ENCODE measurements at regions not wholly inside any gene's neighbourhood (a gene's known extent, or its start where the extent isn't known, plus 50 kb on each side); places are given as distances from the start of the nearest gene placed in this dataset.

GRCh38 chr2:198873503-198874471 is 584.0 kb downstream of the SATB2 start:
- no peaks in the 10 kb centered on the region for H3K27me3 ChIP-seq (replicated peaks; ENCODE audit: insufficient read depth, low read depth, low read length, poor library complexity)
- TF ChIP-seq EZH2 (IDR thresholded peaks at IDR 0.05; ENCODE audit: borderline replicate concordance, low read depth, low read length, poor library complexity, severe bottlenecking): no peak
- TF ChIP-seq, protein P1, sequence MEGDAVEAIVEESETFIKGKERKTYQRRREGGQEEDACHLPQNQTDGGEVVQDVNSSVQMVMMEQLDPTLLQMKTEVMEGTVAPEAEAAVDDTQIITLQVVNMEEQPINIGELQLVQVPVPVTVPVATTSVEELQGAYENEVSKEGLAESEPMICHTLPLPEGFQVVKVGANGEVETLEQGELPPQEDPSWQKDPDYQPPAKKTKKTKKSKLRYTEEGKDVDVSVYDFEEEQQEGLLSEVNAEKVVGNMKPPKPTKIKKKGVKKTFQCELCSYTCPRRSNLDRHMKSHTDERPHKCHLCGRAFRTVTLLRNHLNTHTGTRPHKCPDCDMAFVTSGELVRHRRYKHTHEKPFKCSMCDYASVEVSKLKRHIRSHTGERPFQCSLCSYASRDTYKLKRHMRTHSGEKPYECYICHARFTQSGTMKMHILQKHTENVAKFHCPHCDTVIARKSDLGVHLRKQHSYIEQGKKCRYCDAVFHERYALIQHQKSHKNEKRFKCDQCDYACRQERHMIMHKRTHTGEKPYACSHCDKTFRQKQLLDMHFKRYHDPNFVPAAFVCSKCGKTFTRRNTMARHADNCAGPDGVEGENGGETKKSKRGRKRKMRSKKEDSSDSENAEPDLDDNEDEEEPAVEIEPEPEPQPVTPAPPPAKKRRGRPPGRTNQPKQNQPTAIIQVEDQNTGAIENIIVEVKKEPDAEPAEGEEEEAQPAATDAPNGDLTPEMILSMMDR (conservative IDR thresholded peaks at IDR 0.05; ENCODE audit: low read depth, low read length): no peak
- CTCF ChIA-PET: no interaction called here
- BruUV-seq (replicated peaks): no TSS peak
- no peaks in the 10 kb centered on the region for H3K9me3 ChIP-seq (ENCODE audit: low read depth, low read length, poor library complexity, severe bottlenecking)
- H3K27ac ChIP-seq (ENCODE audit: low read depth, low read length, poor library complexity, severe bottlenecking): no peak overlapping the region
- no peaks in the 10 kb centered on the region for H3K36me3 ChIP-seq (ENCODE audit: insufficient read depth, low read length, poor library complexity, severe bottlenecking)
- H3K4me1 ChIP-seq (ENCODE audit: insufficient read depth, low read length, poor library complexity, severe bottlenecking): no peaks in the 10 kb centered on the region
- POLR2A ChIA-PET (ENCODE audit: low non-redundant PET): no interaction called here
- H3K4me3 ChIP-seq (ENCODE audit: low read depth, low read length, poor library complexity, severe bottlenecking): no peak overlapping the region
- intact Hi-C loops (cut with micrococcal nuclease; ENCODE audit: unreplicated experiment): no loop called here
- no peak for DNase-seq (ENCODE audit: low spot score)

DNA sequence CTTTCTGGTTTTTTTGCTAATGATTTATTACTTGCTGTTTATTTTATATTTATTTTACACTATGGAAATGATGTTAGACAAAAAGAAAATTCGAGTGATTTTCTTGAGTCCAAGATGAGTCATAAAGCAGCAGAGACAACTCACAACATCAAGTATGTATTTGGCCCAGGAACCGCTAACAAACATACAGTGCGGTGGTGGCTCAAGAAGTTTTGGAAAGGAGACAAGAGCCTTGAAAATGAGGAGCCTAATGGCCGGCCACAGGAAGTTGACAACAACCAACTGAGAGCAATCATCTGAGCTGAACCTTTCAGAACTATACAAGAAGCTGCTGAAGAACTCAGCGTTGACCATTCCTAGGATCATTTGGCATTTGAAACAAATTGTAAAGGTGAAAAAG is 594.1 kb downstream of the SATB2 start:
- ChIA-PET CTCF (no interaction called here), POLR2A (ENCODE audit: low non-redundant PET) (no interaction called here)
- no peaks in the 10 kb centered on the region for H3K4me1 ChIP-seq (ENCODE audit: insufficient read depth, low read length, poor library complexity, severe bottlenecking)
- TF ChIP-seq EZH2 (IDR thresholded peaks at IDR 0.05; ENCODE audit: borderline replicate concordance, low read depth, low read length, poor library complexity, severe bottlenecking): no peak
- TF ChIP-seq, protein P1 (conservative IDR thresholded peaks at IDR 0.05; ENCODE audit: low read depth, low read length): no peak
- H3K4me3 ChIP-seq (ENCODE audit: low read depth, low read length, poor library complexity, severe bottlenecking): no peak overlapping the region
- BruUV-seq (replicated peaks): no TSS peak
- no peaks in the 10 kb centered on the region for H3K36me3 ChIP-seq (ENCODE audit: insufficient read depth, low read length, poor library complexity, severe bottlenecking)
- no peak for DNase-seq (ENCODE audit: low spot score)
- no peaks in the 10 kb centered on the region for H3K9me3 ChIP-seq (ENCODE audit: low read depth, low read length, poor library complexity, severe bottlenecking)
- H3K27ac ChIP-seq (ENCODE audit: low read depth, low read length, poor library complexity, severe bottlenecking): no peak overlapping the region
- intact Hi-C loops (cut with micrococcal nuclease; ENCODE audit: unreplicated experiment): no loop called here
- no peaks in the 10 kb centered on the region for H3K27me3 ChIP-seq (replicated peaks; ENCODE audit: insufficient read depth, low read depth, low read length, poor library complexity)

DNA sequence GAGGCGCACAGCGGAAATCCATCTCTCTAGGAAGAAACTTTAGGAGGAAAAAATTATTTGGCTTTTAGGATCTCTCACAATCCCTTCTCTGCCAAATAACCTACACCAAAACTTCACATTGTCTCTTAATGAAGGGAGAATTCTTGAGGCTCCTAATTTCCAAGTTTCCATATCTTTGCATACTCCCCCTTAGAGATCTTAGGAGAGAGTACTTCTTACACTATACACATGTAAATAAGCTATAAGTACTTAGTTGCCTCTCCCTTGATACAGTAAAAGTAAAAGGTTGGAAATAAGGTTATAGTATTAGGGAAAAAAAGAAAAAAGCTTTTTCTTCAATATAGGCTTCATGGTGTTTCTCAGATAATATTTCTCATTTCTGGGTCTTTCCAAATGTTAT is 596.7 kb downstream of the SATB2 start:
- intact Hi-C loops (cut with micrococcal nuclease; ENCODE audit: unreplicated experiment): no loop called here
- no TSS peak for BruUV-seq (replicated peaks)
- Histone ChIP-seq H3K36me3 (ENCODE audit: insufficient read depth, low read length, poor library complexity, severe bottlenecking) (no peaks in the 10 kb centered on the region), H3K4me1 (ENCODE audit: insufficient read depth, low read length, poor library complexity, severe bottlenecking) (no peaks in the 10 kb centered on the region), H3K27me3 (replicated peaks; ENCODE audit: insufficient read depth, low read depth, low read length, poor library complexity) (no peaks in the 10 kb centered on the region), H3K9me3 (ENCODE audit: low read depth, low read length, poor library complexity, severe bottlenecking) (no peaks in the 10 kb centered on the region), H3K27ac (ENCODE audit: low read depth, low read length, poor library complexity, severe bottlenecking) (no peak overlapping the region), H3K4me3 (ENCODE audit: low read depth, low read length, poor library complexity, severe bottlenecking) (no peak overlapping the region)
- CTCF ChIA-PET: no interaction called here
- POLR2A ChIA-PET (ENCODE audit: low non-redundant PET): no interaction called here
- TF ChIP-seq EZH2 (IDR thresholded peaks at IDR 0.05; ENCODE audit: borderline replicate concordance, low read depth, low read length, poor library complexity, severe bottlenecking): no peak
- TF ChIP-seq, protein P1 (conservative IDR thresholded peaks at IDR 0.05; ENCODE audit: low read depth, low read length): no peak
- no peak for DNase-seq (ENCODE audit: low spot score)

Data from A673 (cell line).